SH-SY5Y (cell line): ENCODE measurements at regions not wholly inside any gene's neighbourhood (a gene's known extent, or its start where the extent isn't known, plus 50 kb on each side); places are given as distances from the start of the nearest gene placed in this dataset.

ENCODE experiments used
- GATA2 ChIP-seq: IDR thresholded peaks from 2 replicates; pipeline ENCODE4 v1.6.1; 2011; ENCODE audit warnings: mild to moderate bottlenecking, low read depth, low read length
- GATA3 ChIP-seq: IDR thresholded peaks from 2 replicates; pipeline ENCODE4 v1.6.1; 2011; ENCODE audit warnings: low read depth, mild to moderate bottlenecking, low read length, moderate library complexity

DNA sequence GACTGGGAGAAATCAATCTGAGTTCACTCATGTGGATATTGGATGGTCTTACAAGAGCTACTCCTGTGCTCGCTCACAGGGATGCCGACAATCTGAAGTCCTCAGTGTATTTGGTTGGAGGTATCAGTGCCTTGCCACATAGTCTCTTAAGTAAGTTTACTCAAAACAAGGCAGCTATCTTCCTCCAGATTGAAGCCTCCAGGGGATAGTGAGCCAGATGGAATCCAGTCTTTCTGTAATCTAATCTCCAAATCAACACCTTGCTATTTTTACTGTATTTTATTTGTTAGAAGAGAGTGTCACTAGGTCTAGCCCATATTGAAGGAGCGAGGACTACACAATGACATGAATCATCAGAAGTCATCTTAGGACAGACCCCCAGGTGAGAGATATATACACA, 456.6 kb upstream of the POT1 start:
- no peak for TF ChIP-seq GATA2
- TF ChIP-seq GATA3: no peak
